ENCODE measurements at regions not wholly inside any gene's neighbourhood (a gene's known extent, or its start where the extent isn't known, plus 50 kb on each side); places are given as distances from the start of the nearest gene placed in this dataset.

GRCh38 chr7:17660116-17660515, 280.2 kb downstream of the SNX13 start:
- H3K27me3 Mint-ChIP-seq (ENCODE audit: unreplicated experiment) = no peaks in the 10 kb centered on the region
- no peak for TF ChIP-seq CTCF (IDR thresholded peaks at IDR 0.05)
- no peak overlapping the region for H3K27ac Mint-ChIP-seq (ENCODE audit: unreplicated experiment)
- DNase-seq (ENCODE audit: extremely low spot score, unreplicated experiment) = no peak
- H3K4me3 Mint-ChIP-seq (ENCODE audit: unreplicated experiment) = no peak overlapping the region
- peaks cover 45% of the 10 kb centered on the region for H3K4me1 Mint-ChIP-seq (ENCODE audit: unreplicated experiment)
- H3K36me3 Mint-ChIP-seq (ENCODE audit: unreplicated experiment) = no peaks in the 10 kb centered on the region
- peaks cover 16% of the 10 kb centered on the region for H3K9me3 Mint-ChIP-seq (ENCODE audit: unreplicated experiment)

GRCh38 chr7:17661982-17662585, 278.2 kb downstream of the SNX13 start:
- no peak for DNase-seq (ENCODE audit: extremely low spot score, unreplicated experiment)
- no peaks in the 10 kb centered on the region for H3K36me3 Mint-ChIP-seq (ENCODE audit: unreplicated experiment)
- H3K27ac Mint-ChIP-seq (ENCODE audit: unreplicated experiment) = peak overlapping the region; percentile 70
- peaks cover 29% of the 10 kb centered on the region for H3K4me1 Mint-ChIP-seq (ENCODE audit: unreplicated experiment)
- H3K4me3 Mint-ChIP-seq (ENCODE audit: unreplicated experiment) = no peak overlapping the region
- no peak for TF ChIP-seq CTCF (IDR thresholded peaks at IDR 0.05)
- H3K27me3 Mint-ChIP-seq (ENCODE audit: unreplicated experiment) = no peaks in the 10 kb centered on the region
- H3K9me3 Mint-ChIP-seq (ENCODE audit: unreplicated experiment) = peaks cover 12% of the 10 kb centered on the region

- Mint-ChIP-seq H3K27ac (ENCODE audit: unreplicated experiment) (peak overlapping the region; percentile 70), H3K4me1 (ENCODE audit: unreplicated experiment) (peaks cover 29% of the 10 kb centered on the region), H3K36me3 (ENCODE audit: unreplicated experiment) (no peaks in the 10 kb centered on the region), H3K27me3 (ENCODE audit: unreplicated experiment) (no peaks in the 10 kb centered on the region), H3K4me3 (ENCODE audit: unreplicated experiment) (no peak overlapping the region), H3K9me3 (ENCODE audit: unreplicated experiment) (peaks cover 7% of the 10 kb centered on the region)
- DNase-seq (ENCODE audit: extremely low spot score, unreplicated experiment) = no peak
- TF ChIP-seq CTCF (IDR thresholded peaks at IDR 0.05) = no peak
Measured at GRCh38 chr7:17663061-17663675, 277.1 kb downstream of the SNX13 start.

GRCh38 chr7:17665029-17665428, 275.3 kb downstream of the SNX13 start:
- Mint-ChIP-seq H3K27me3 (ENCODE audit: unreplicated experiment) (no peaks in the 10 kb centered on the region), H3K9me3 (ENCODE audit: unreplicated experiment) (no peaks in the 10 kb centered on the region), H3K4me1 (ENCODE audit: unreplicated experiment) (peaks cover 29% of the 10 kb centered on the region), H3K36me3 (ENCODE audit: unreplicated experiment) (no peaks in the 10 kb centered on the region), H3K4me3 (ENCODE audit: unreplicated experiment) (no peak overlapping the region), H3K27ac (ENCODE audit: unreplicated experiment) (no peak overlapping the region)
- no peak for TF ChIP-seq CTCF (IDR thresholded peaks at IDR 0.05)
- no peak for DNase-seq (ENCODE audit: extremely low spot score, unreplicated experiment)

- DNase-seq (ENCODE audit: extremely low spot score, unreplicated experiment) = no peak
- no peak overlapping the region for H3K4me3 Mint-ChIP-seq (ENCODE audit: unreplicated experiment)
- H3K4me1 Mint-ChIP-seq (ENCODE audit: unreplicated experiment) = peaks cover 10% of the 10 kb centered on the region
- H3K27ac Mint-ChIP-seq (ENCODE audit: unreplicated experiment) = no peak overlapping the region
- no peak for TF ChIP-seq CTCF (IDR thresholded peaks at IDR 0.05)
- H3K27me3 Mint-ChIP-seq (ENCODE audit: unreplicated experiment) = no peaks in the 10 kb centered on the region
- no peaks in the 10 kb centered on the region for H3K9me3 Mint-ChIP-seq (ENCODE audit: unreplicated experiment)
- H3K36me3 Mint-ChIP-seq (ENCODE audit: unreplicated experiment) = no peaks in the 10 kb centered on the region
Measured at GRCh38 chr7:17668122-17668521, 272.2 kb downstream of the SNX13 start.
